Choroid plexus epithelial cell (primary cell): ENCODE measurements at regions not wholly inside any gene's neighbourhood (a gene's known extent, or its start where the extent isn't known, plus 50 kb on each side); places are given as distances from the start of the nearest gene placed in this dataset.

ENCODE experiments used
- DNase-seq: peaks from one replicate; pipeline ENCODE4 v3.0.0-alpha.2; 2010; ENCODE audit warnings: low read depth
- H3K4me3 ChIP-seq: 2 replicates; pipeline ENCODE4 v1.5.1; 2011; ENCODE audit warnings: low read depth, mild to moderate bottlenecking, control low read depth, low read length, moderate library complexity
- CTCF ChIP-seq: conservative IDR thresholded peaks from 2 replicates; pipeline ENCODE4 v1.5.1; 2011; ENCODE audit warnings: low read depth, mild to moderate bottlenecking, control low read depth, inconsistent platforms, low read length, moderate library complexity

- TF ChIP-seq CTCF, result no peak
- H3K4me3 ChIP-seq, result no peak overlapping the region
- no peak for DNase-seq
Observed at GRCh38 chr12:45166056-45166455, 49.8 kb upstream of the ANO6 start.
